Astrocyte of the spinal cord (primary cell): ENCODE measurements at regions not wholly inside any gene's neighbourhood (a gene's known extent, or its start where the extent isn't known, plus 50 kb on each side); places are given as distances from the start of the nearest gene placed in this dataset.
"Not testable (repeated sequence)": the region's sequence is repeated elsewhere in the genome, so short reads cannot be mapped to it uniquely, and the experiment has no call there.

ENCODE experiments used
- DNase-seq: peaks from one replicate; pipeline ENCODE4 v3.0.0; 2011; ENCODE audit warnings: low read depth, low spot score
- H3K4me3 ChIP-seq: 2 replicates; pipeline ENCODE4 v1.5.1; 2011; ENCODE audit warnings: low read depth, mild to moderate bottlenecking, low read length, moderate library complexity
- CTCF ChIP-seq: IDR thresholded peaks from 2 replicates; pipeline ENCODE4 v1.5.1; 2012; ENCODE audit warnings: low read depth, mild to moderate bottlenecking, low read length, inconsistent platforms
- in situ Hi-C: cut with HindIII; loops from 2 replicates; pipeline ENCODE4 v1.10.0; 2017; ENCODE audit warnings: low sequenced_read_pairs

GRCh38 chr4:159864337-159864736, 761.5 kb downstream of the RAPGEF2 start:
- in situ Hi-C loops: no loop called here
- TF ChIP-seq CTCF: no peak
- no peak for DNase-seq
- no peak overlapping the region for H3K4me3 ChIP-seq

- no peak for TF ChIP-seq CTCF
Measured at GRCh38 chr4:159867673-159868072, 764.8 kb downstream of the RAPGEF2 start.

GRCh38 chr4:159868936-159869335, 766.1 kb downstream of the RAPGEF2 start:
- H3K4me3 ChIP-seq, in situ Hi-C loops, DNase-seq: not testable (repeated sequence)

More at GRCh38 chr4:159867673-159868072, 764.8 kb downstream of the RAPGEF2 start:
- in situ Hi-C loops: no loop called here
- DNase-seq: no peak
- H3K4me3 ChIP-seq: no peak overlapping the region

GRCh38 chr4:159871141-159871540, 768.3 kb downstream of the RAPGEF2 start:
- in situ Hi-C loops: no loop called here
- DNase-seq: peak; percentile 38

GRCh38 chr4:159881158-159881557, 778.3 kb downstream of the RAPGEF2 start:
- H3K4me3 ChIP-seq: no peak overlapping the region
- no peak for TF ChIP-seq CTCF
- in situ Hi-C loops: no loop called here
- no peak for DNase-seq

More at GRCh38 chr4:159871141-159871540, 768.3 kb downstream of the RAPGEF2 start:
- no peak overlapping the region for H3K4me3 ChIP-seq
- TF ChIP-seq CTCF: no peak

- no peak for DNase-seq
- in situ Hi-C loops: no loop called here
- no peak for TF ChIP-seq CTCF
- H3K4me3 ChIP-seq: no peak overlapping the region
Measured at GRCh38 chr4:159884989-159885388, 782.1 kb downstream of the RAPGEF2 start.

- DNase-seq: no peak
- H3K4me3 ChIP-seq: no peak overlapping the region
- in situ Hi-C loops: no loop called here
- no peak for TF ChIP-seq CTCF
Measured at GRCh38 chr4:159899596-159899995, 796.7 kb downstream of the RAPGEF2 start.
